H1 (cell line): ENCODE measurements at regions not wholly inside any gene's neighbourhood (a gene's known extent, or its start where the extent isn't known, plus 50 kb on each side); places are given as distances from the start of the nearest gene placed in this dataset.

Source experiments
- CTCF ChIA-PET: fragments of 300-600 bp; sonication (Branson Sonifier 250); formaldehyde crosslinking; loops from one replicate; lab custom pipeline; 2021; ENCODE audit not compliant: partially characterized antibody; lab: Charles Lee
- POLR2A ChIA-PET: fragments of 300-600 bp; sonication (Branson Sonifier 250); formaldehyde crosslinking; loops from one replicate; lab custom pipeline; 2021; ENCODE audit warnings: inconsistent platforms; ENCODE audit not compliant: partially characterized antibody; lab: Charles Lee
- DNase-seq, 2 experiments: peaks; one replicate each; pipeline versions ENCODE4 v3.0.0 to v3.0.0-alpha.2; 2010 to 2022; ENCODE audit warnings: low spot score in 2 of 2, low read depth in 1 of 2, mixed read lengths in 1 of 2
- FAIRE-seq: peaks from 2 replicates; lab custom pipeline; 2011; peaks lifted over from hg19 to GRCh38; lab: Jason Lieb, UNC
- H2AFZ ChIP-seq: 2 replicates; pipeline ENCODE4 v1.8.1; 2012; ENCODE audit warnings: low read length, inconsistent platforms
- H2AK5ac ChIP-seq: 2 replicates; pipeline ENCODE4 v1.6.1; 2013; ENCODE audit warnings: low read depth, low read length
- H2BK120ac ChIP-seq: replicated peaks from 2 replicates; pipeline ENCODE3; 2013; ENCODE audit warnings: low read depth, low read length, inconsistent platforms
- H2BK12ac ChIP-seq: 2 replicates; pipeline ENCODE4 v1.6.1; 2013; ENCODE audit warnings: low read depth, low read length
- H2BK15ac ChIP-seq: 2 replicates; pipeline ENCODE4 v1.6.1; 2013; ENCODE audit warnings: low read length
- H2BK20ac ChIP-seq: 2 replicates; pipeline ENCODE4 v1.6.1; 2013; ENCODE audit warnings: low read length
- H2BK5ac ChIP-seq: 2 replicates; pipeline ENCODE4 v1.6.1; 2013; ENCODE audit warnings: low read depth, low read length
- H3K14ac ChIP-seq: 2 replicates; pipeline ENCODE4 v1.6.1; 2013; ENCODE audit warnings: inconsistent platforms; ENCODE audit not compliant: insufficient read length
- H3K18ac ChIP-seq: 2 replicates; pipeline ENCODE4 v1.6.1; 2013; ENCODE audit warnings: low read length; ENCODE audit errors: extremely low read depth
- H3K23ac ChIP-seq: 2 replicates; pipeline ENCODE4 v1.6.1; 2013; ENCODE audit warnings: inconsistent platforms; ENCODE audit not compliant: insufficient read length
- H3K23me2 ChIP-seq: 2 replicates; pipeline ENCODE4 v1.6.1; 2013; ENCODE audit warnings: low read depth, low read length
- H3K27ac ChIP-seq: 2 replicates; pipeline ENCODE4 v1.6.1; 2011; ENCODE audit warnings: low read depth, low read length, inconsistent platforms
- H3K27me3 ChIP-seq, 4 experiments: replicated peaks in 1 of 4; 1 replicate in 1 of 4; 2 replicates in 3 of 4; pipeline versions ENCODE4 v1.6.1 to v1.8.1; 2011 to 2013; ENCODE audit warnings: low read length in 3 of 4, mild to moderate bottlenecking in 3 of 4, inconsistent platforms in 2 of 4, mixed read lengths in 2 of 4, moderate library complexity in 1 of 4; ENCODE audit not compliant: control insufficient read depth in 3 of 4, insufficient read depth in 3 of 4; ENCODE audit errors: extremely low read depth in 1 of 4
- H3K36me3 ChIP-seq, 4 experiments: 2 replicates each; pipeline versions ENCODE4 v1.6.1 to v1.8.1; 2011 to 2013; ENCODE audit warnings: mild to moderate bottlenecking in 4 of 4, low read length in 3 of 4, moderate library complexity in 2 of 4, control low read depth in 1 of 4, inconsistent platforms in 1 of 4; ENCODE audit not compliant: insufficient read depth in 4 of 4, control insufficient read depth in 2 of 4
- H3K4ac ChIP-seq: replicated peaks from 2 replicates; pipeline ENCODE3; 2013; ENCODE audit warnings: low read length, low read depth, mixed read lengths, inconsistent platforms; ENCODE audit not compliant: insufficient read length
- H3K4me1 ChIP-seq, 4 experiments: replicated peaks in 1 of 4; 1 replicate in 1 of 4; 2 replicates in 3 of 4; pipeline versions ENCODE4 v1.6.1 to v1.8.1; 2011 to 2013; ENCODE audit warnings: low read length in 3 of 4, inconsistent platforms in 2 of 4, mixed read lengths in 1 of 4; ENCODE audit not compliant: insufficient read depth in 4 of 4, control insufficient read depth in 3 of 4
- H3K4me2 ChIP-seq, 2 experiments: 2 replicates each; pipeline versions ENCODE4 v1.6.1 to v1.8.1; 2011 to 2013; ENCODE audit warnings: low read depth in 2 of 2, low read length in 2 of 2, control low read depth in 1 of 2, inconsistent platforms in 1 of 2, mild to moderate bottlenecking in 1 of 2; ENCODE audit not compliant: insufficient read depth in 1 of 2
- H3K4me3 ChIP-seq, 4 experiments: fragments of 200-600, 300-600 bp in 1 of 4; sonication (generic), shearing (Covaris generic), sonication (Bioruptor Twin) in 1 of 4; 2 replicates each; pipeline versions ENCODE4 v1.5.1 to v1.8.1; 2011 to 2016; ENCODE audit warnings: low read length in 4 of 4, low read depth in 3 of 4, control low read depth in 2 of 4, inconsistent platforms in 2 of 4, mild to moderate bottlenecking in 2 of 4, mixed read lengths in 1 of 4, moderate library complexity in 1 of 4; ENCODE audit not compliant: insufficient read depth in 2 of 4; ENCODE audit errors: extremely low read depth in 1 of 4
- H3K56ac ChIP-seq: replicated peaks from 2 replicates; pipeline ENCODE3; 2013; ENCODE audit warnings: low read depth, mild to moderate bottlenecking, mixed read lengths, low read length, inconsistent platforms; ENCODE audit not compliant: insufficient read length
- H3K79me1 ChIP-seq: 2 replicates; pipeline ENCODE4 v1.6.1; 2013; ENCODE audit warnings: low read depth, low read length, control low read depth
- H3K79me2 ChIP-seq, 2 experiments: 2 replicates each; pipeline versions ENCODE4 v1.6.1 to v1.8.1; 2012 to 2013; ENCODE audit warnings: low read length in 2 of 2, mild to moderate bottlenecking in 2 of 2, inconsistent platforms in 1 of 2; ENCODE audit not compliant: insufficient read depth in 2 of 2, control insufficient read depth in 1 of 2
- H3K9ac ChIP-seq, 4 experiments: replicated peaks in 1 of 4; 1 replicate in 1 of 4; 2 replicates in 3 of 4; pipeline versions ENCODE4 v1.6.1 to v1.8.1; 2011 to 2013; ENCODE audit warnings: low read depth in 3 of 4, low read length in 3 of 4, control low read depth in 2 of 4, mild to moderate bottlenecking in 2 of 4, moderate library complexity in 2 of 4, inconsistent platforms in 1 of 4; ENCODE audit errors: extremely low read depth in 1 of 4
- H3K9me3 ChIP-seq, 2 experiments: 2 replicates each; pipeline versions ENCODE4 v1.6.1 to v1.8.1; 2012 to 2013; ENCODE audit warnings: mild to moderate bottlenecking in 2 of 2, moderate library complexity in 2 of 2, control low read depth in 1 of 2, inconsistent platforms in 1 of 2, low read depth in 1 of 2, low read length in 1 of 2, mixed read lengths in 1 of 2; ENCODE audit not compliant: insufficient read depth in 2 of 2
- H4K20me1 ChIP-seq, 2 experiments: replicated peaks in 1 of 2; 2 replicates each; pipeline versions ENCODE3 to v1.8.1; 2011 to 2013; ENCODE audit warnings: inconsistent platforms in 2 of 2, low read length in 2 of 2, mild to moderate bottlenecking in 1 of 2; ENCODE audit not compliant: insufficient read depth in 2 of 2, control insufficient read depth in 1 of 2
- H4K5ac ChIP-seq: 2 replicates; pipeline ENCODE4 v1.6.1; 2013; ENCODE audit warnings: low read length, low read depth, mixed read lengths, inconsistent platforms; ENCODE audit not compliant: insufficient read length
- H4K8ac ChIP-seq: 2 replicates; pipeline ENCODE4 v1.8.0; 2013; ENCODE audit warnings: mild to moderate bottlenecking, moderate library complexity, low read length, inconsistent platforms; ENCODE audit not compliant: insufficient read depth; ENCODE audit errors: extremely low read depth
- H4K91ac ChIP-seq: replicated peaks from 2 replicates; pipeline ENCODE3; 2013; ENCODE audit warnings: low read length, mixed read lengths, inconsistent platforms; ENCODE audit not compliant: insufficient read length
- ATF3 ChIP-seq: IDR thresholded peaks from 2 replicates; pipeline ENCODE4 v1.6.1; 2011; ENCODE audit warnings: low read depth, mild to moderate bottlenecking, low read length; ENCODE audit not compliant: insufficient read depth
- CHD2 ChIP-seq: IDR thresholded peaks from 2 replicates; pipeline ENCODE4 v1.6.1; 2012; ENCODE audit warnings: low read length, improper control_type of control experiment
- RNF2 ChIP-seq: fragments of 200-900, 300-1000 bp; sonication (generic); IDR thresholded peaks from 2 replicates; pipeline ENCODE4 v1.7.1; 2016; ENCODE audit warnings: borderline replicate concordance, low read depth, mild to moderate bottlenecking, antibody characterized with exemption, low read length; ENCODE audit not compliant: poor library complexity, severe bottlenecking; ENCODE audit errors: missing control alignments
- SAP30 ChIP-seq: fragments of 300-600 bp; sonication (generic); IDR thresholded peaks from 2 replicates; pipeline ENCODE4 v1.7.1; 2012; ENCODE audit warnings: low read length, moderate library complexity, mild to moderate bottlenecking, inconsistent platforms; ENCODE audit not compliant: insufficient read depth, insufficient replicate concordance
- SP2 ChIP-seq: IDR thresholded peaks from 2 replicates; pipeline ENCODE4 v1.6.1; 2012; ENCODE audit warnings: mild to moderate bottlenecking, low read length, inconsistent platforms
- SUZ12 ChIP-seq: fragments of 200-600 bp; sonication (generic); IDR thresholded peaks from 2 replicates; pipeline ENCODE4 v1.6.1; 2012; ENCODE audit warnings: mild to moderate bottlenecking, inconsistent platforms, low read length, moderate library complexity, mixed read lengths
- TAF1 ChIP-seq: IDR thresholded peaks from 2 replicates; pipeline ENCODE4 v1.6.1; 2011; ENCODE audit warnings: mild to moderate bottlenecking, low read depth, low read length
- USF2 ChIP-seq: IDR thresholded peaks from 2 replicates; pipeline ENCODE4 v1.6.1; 2011; ENCODE audit warnings: low read length, improper control_type of control experiment
- WGBS, 2 experiments: shearing (Covaris generic) in 1 of 2; methylation state at CpG; one replicate each; pipeline versions ENCODE4 v1.1.6 to v1.1.7; 2013 to 2015; ENCODE audit warnings: low lambda C conversion rate in 2 of 2, mixed read lengths in 2 of 2, inconsistent platforms in 1 of 2, low coverage in 1 of 2, missing lambda C conversion rate in 1 of 2; ENCODE audit not compliant: insufficient replicate concordance in 2 of 2, insufficient coverage in 1 of 2, insufficient read length in 1 of 2; ENCODE audit errors: extremely low coverage in 1 of 2, missing lambda C conversion rate in 1 of 2; 5-methylcytosine and 5-hydroxymethylcytosine counted together

GRCh38 chr11:43573873-43574272, 106.7 kb upstream of the HSD17B12 start:
- FAIRE-seq = no peak
- Histone ChIP-seq H4K5ac (no peak overlapping the region), H3K79me2 (no peaks in the 10 kb centered on the region), H3K9ac (no peak overlapping the region), H4K91ac (no peak overlapping the region), H2BK5ac (no peak overlapping the region), H2BK12ac (no peak overlapping the region), H2BK20ac (no peak overlapping the region), H2AK5ac (no peak overlapping the region), H2BK120ac (no peak overlapping the region), H3K27me3 (peaks cover 50 to 73% (median 66%) of the 10 kb centered on the region in 4 experiments), H3K18ac (no peak overlapping the region), H3K4me3 (no peak overlapping the region), H3K36me3 (no peaks in the 10 kb centered on the region), H3K14ac (no peak overlapping the region), H2BK15ac (no peak overlapping the region), H3K4ac (no peak overlapping the region), H2AFZ (no peak overlapping the region), H3K4me1 (peaks cover 5 to 19% (median 6%) of the 10 kb centered on the region in 4 experiments), H3K4me2 (no peak overlapping the region; a peak in 1 of 4 replicates), H3K56ac (no peak overlapping the region), H3K79me1 (no peaks in the 10 kb centered on the region), H3K27ac (no peak overlapping the region), H3K9me3 (no peaks in the 10 kb centered on the region), H3K23me2 (peaks cover 12% of the 10 kb centered on the region; the same call in 1 of the 2 replicates), H4K20me1 (peaks cover 2 to 7% of the 10 kb centered on the region in 2 experiments), H4K8ac (no peak overlapping the region), H3K23ac (no peak overlapping the region)
- CTCF ChIA-PET = interaction anchor here (0.6 to 34.3 kb wide), 13 partner anchors 2 to 277 kb away, joined by 3 to 1064 read pairs (median 6); no protein-coding TSS in a partner anchor
- no peak for DNase-seq
- no peak for TF ChIP-seq SAP30
- no peak for TF ChIP-seq ATF3
- TF ChIP-seq SP2 = no peak
- no peak for TF ChIP-seq TAF1
- TF ChIP-seq RNF2 = no peak
- TF ChIP-seq USF2 = no peak
- no peak for TF ChIP-seq SUZ12
- no peak for TF ChIP-seq CHD2
- WGBS, 2 experiments = 60% methylated on average over 5 of the region's 5 CpGs; no CpG with 5 or more reads in 1 of the 2 experiments
- POLR2A ChIA-PET = no interaction called here
